NCI-H2107 (cell line): ENCODE measurements at regions not wholly inside any gene's neighbourhood (a gene's known extent, or its start where the extent isn't known, plus 50 kb on each side); places are given as distances from the start of the nearest gene placed in this dataset.
"Not testable (repeated sequence)": the region's sequence is repeated elsewhere in the genome, so short reads cannot be mapped to it uniquely, and the experiment has no call there.

ENCODE experiments used
- DNase-seq: peaks from one replicate; lab custom pipeline; 2025; lab: John Stamatoyannopoulos, UW

- DNase-seq = no peak
These were observed 1325.5 kb downstream of the XPNPEP1 start for GRCh38 chr10:108597657-108598319.

- no peak for DNase-seq
These were observed 1326.3 kb downstream of the XPNPEP1 start for GRCh38 chr10:108597031-108597430.

GRCh38 chr10:108592956-108593355, 1330.4 kb downstream of the XPNPEP1 start:
- DNase-seq = no peak

- DNase-seq = no peak
These were observed 1331.9 kb downstream of the XPNPEP1 start for GRCh38 chr10:108591417-108591816.

GRCh38 chr10:108586424-108586823, 1336.9 kb downstream of the XPNPEP1 start:
- no peak for DNase-seq

- no peak for DNase-seq
These were observed 1339.4 kb downstream of the XPNPEP1 start for GRCh38 chr10:108583877-108584276.

GRCh38 chr10:108582888-108583287, 1340.4 kb downstream of the XPNPEP1 start:
- no peak for DNase-seq

GRCh38 chr10:108582387-108582786, 1340.9 kb downstream of the XPNPEP1 start:
- no peak for DNase-seq

GRCh38 chr10:108578258-108578657, 1345.1 kb downstream of the XPNPEP1 start:
- DNase-seq = no peak

GRCh38 chr10:108574233-108574632, 1349.1 kb downstream of the XPNPEP1 start:
- no peak for DNase-seq

GRCh38 chr10:108568824-108569223, 1354.5 kb downstream of the XPNPEP1 start:
- DNase-seq = no peak

GRCh38 chr10:108567899-108568752, 1355.2 kb downstream of the XPNPEP1 start:
- DNase-seq = no peak

GRCh38 chr10:108566316-108567107, 1356.8 kb downstream of the XPNPEP1 start:
- no peak for DNase-seq

GRCh38 chr10:108562105-108562504, 1361.2 kb downstream of the XPNPEP1 start:
- DNase-seq = no peak

GRCh38 chr10:108561649-108562048, 1361.7 kb downstream of the XPNPEP1 start:
- no peak for DNase-seq

- DNase-seq = no peak
These were observed 1362.8 kb downstream of the XPNPEP1 start for GRCh38 chr10:108560488-108560887.

GRCh38 chr10:108556186-108556585, 1367.1 kb downstream of the XPNPEP1 start:
- DNase-seq = no peak

GRCh38 chr10:108545921-108546320, 1377.4 kb downstream of the XPNPEP1 start:
- DNase-seq = no peak

- peak; percentile 5 for DNase-seq
These were observed 1378.7 kb downstream of the XPNPEP1 start for GRCh38 chr10:108544500-108545120.

GRCh38 chr10:108533551-108533950, 1369.0 kb upstream of the SORCS1 start:
- DNase-seq = not testable (repeated sequence)

GRCh38 chr10:108523016-108523800, 1358.7 kb upstream of the SORCS1 start:
- DNase-seq = no peak
